RWPE2 (cell line): ENCODE measurements at regions not wholly inside any gene's neighbourhood (a gene's known extent, or its start where the extent isn't known, plus 50 kb on each side); places are given as distances from the start of the nearest gene placed in this dataset.

Source experiments
- ATAC-seq: fragments of 200-7000 bp; cut with Tn5 transposase; 3 replicates; pipeline ENCODE4 v1.9.1; 2021; ENCODE audit warnings: low read depth
- DNase-seq: peaks from one replicate; pipeline ENCODE4 v3.0.0-alpha.2; 2020; ENCODE audit warnings: low spot score
- H3K27ac ChIP-seq: fragments of 450-650 bp; 2 replicates; pipeline ENCODE4 v1.5.1; 2017; ENCODE audit warnings: mild to moderate bottlenecking; ENCODE audit not compliant: poor library complexity, severe bottlenecking
- H3K27me3 ChIP-seq: fragments of 250-450 bp; sonication (Bioruptor Pico); 2 replicates; pipeline ENCODE4 v1.5.1; 2021; ENCODE audit warnings: mild to moderate bottlenecking, moderate library complexity; ENCODE audit not compliant: insufficient read depth, poor library complexity, severe bottlenecking
- H3K36me3 ChIP-seq: fragments of 250-450 bp; sonication (Bioruptor Pico); 2 replicates; pipeline ENCODE4 v1.5.1; 2020; ENCODE audit warnings: low read depth, mild to moderate bottlenecking, moderate library complexity
- H3K4me1 ChIP-seq: fragments of 250-450 bp; sonication (Bioruptor Pico); 2 replicates; pipeline ENCODE4 v1.5.1; 2021; ENCODE audit warnings: mild to moderate bottlenecking, moderate library complexity; ENCODE audit not compliant: insufficient read depth, poor library complexity, severe bottlenecking
- H3K4me3 ChIP-seq: fragments of 250-450 bp; sonication (Bioruptor Pico); 2 replicates; pipeline ENCODE4 v1.5.1; 2021; ENCODE audit warnings: mild to moderate bottlenecking, moderate library complexity; ENCODE audit not compliant: severe bottlenecking
- H3K9me3 ChIP-seq: fragments of 250-450 bp; sonication (Bioruptor Pico); 2 replicates; pipeline ENCODE4 v1.5.1; 2021; ENCODE audit warnings: mild to moderate bottlenecking, moderate library complexity; ENCODE audit not compliant: severe bottlenecking
- CTCF ChIP-seq: fragments of 450-650 bp; IDR thresholded peaks from one replicate; pipeline ENCODE4 v1.5.1; 2017; ENCODE audit warnings: mild to moderate bottlenecking, moderate library complexity; ENCODE audit not compliant: poor library complexity, severe bottlenecking

- TF ChIP-seq CTCF = no peak
- H3K27me3 ChIP-seq = no peaks in the 10 kb centered on the region
- ATAC-seq = no peak
- H3K36me3 ChIP-seq = no peaks in the 10 kb centered on the region
- DNase-seq = no peak
- H3K4me1 ChIP-seq = peaks cover 36% of the 10 kb centered on the region
- no peak overlapping the region for H3K27ac ChIP-seq
- no peaks in the 10 kb centered on the region for H3K9me3 ChIP-seq
- no peak overlapping the region for H3K4me3 ChIP-seq
These were observed 156.0 kb upstream of the MAF start for GRCh38 chr16:79756571-79756970.

- ATAC-seq (no peak), DNase-seq (no peak)
- H3K4me1 ChIP-seq = peaks cover 44% of the 10 kb centered on the region
- no peaks in the 10 kb centered on the region for H3K9me3 ChIP-seq
- no peaks in the 10 kb centered on the region for H3K36me3 ChIP-seq
- H3K27me3 ChIP-seq = no peaks in the 10 kb centered on the region
- TF ChIP-seq CTCF = no peak
- H3K27ac ChIP-seq = peak overlapping the region; percentile 46
- H3K4me3 ChIP-seq = no peak overlapping the region
These were observed 154.0 kb upstream of the MAF start for GRCh38 chr16:79754501-79754900.

- no peak overlapping the region for H3K4me3 ChIP-seq
- peaks cover 40% of the 10 kb centered on the region for H3K4me1 ChIP-seq
- ATAC-seq = no peak
- no peaks in the 10 kb centered on the region for H3K36me3 ChIP-seq
- TF ChIP-seq CTCF = no peak
- DNase-seq = no peak
- no peaks in the 10 kb centered on the region for H3K27me3 ChIP-seq
- peak overlapping the region; percentile 46 for H3K27ac ChIP-seq
- no peaks in the 10 kb centered on the region for H3K9me3 ChIP-seq
These were observed 153.5 kb upstream of the MAF start for GRCh38 chr16:79754081-79754480.

GRCh38 chr16:79753286-79753685 lies 152.7 kb upstream of the MAF start:
- H3K4me3 ChIP-seq = no peak overlapping the region
- H3K9me3 ChIP-seq = no peaks in the 10 kb centered on the region
- no peak for DNase-seq
- no peaks in the 10 kb centered on the region for H3K27me3 ChIP-seq
- H3K36me3 ChIP-seq = no peaks in the 10 kb centered on the region
- TF ChIP-seq CTCF = no peak
- ATAC-seq = no peak
- peaks cover 34% of the 10 kb centered on the region for H3K4me1 ChIP-seq
- peak overlapping the region; percentile 86 for H3K27ac ChIP-seq

GRCh38 chr16:79752396-79752795 lies 151.9 kb upstream of the MAF start:
- Histone ChIP-seq H3K27ac (peak overlapping the region; percentile 86), H3K27me3 (no peaks in the 10 kb centered on the region), H3K9me3 (no peaks in the 10 kb centered on the region), H3K36me3 (no peaks in the 10 kb centered on the region), H3K4me1 (peaks cover 32% of the 10 kb centered on the region), H3K4me3 (no peak overlapping the region)
- ATAC-seq (peak; percentile 76), DNase-seq (no peak)
- TF ChIP-seq CTCF = no peak
